Karpas-422 (cell line): ENCODE measurements at regions not wholly inside any gene's neighbourhood (a gene's known extent, or its start where the extent isn't known, plus 50 kb on each side); places are given as distances from the start of the nearest gene placed in this dataset.
A peak's percentile ranks its signal among the peaks of the same experiment; 100 is the strongest.

Experiments
- DNase-seq: peaks from one replicate; pipeline ENCODE4 v3.0.0-alpha.2; 2015
- H2AFZ ChIP-seq: fragments of 200-600 bp; sonication (generic); 2 replicates; pipeline ENCODE4 v1.6.1; 2014; ENCODE audit warnings: antibody characterized with exemption, low read length, mixed read lengths
- H3K27ac ChIP-seq: fragments of 200-600 bp; sonication (generic); 2 replicates; pipeline ENCODE4 v1.5.1; 2014; ENCODE audit warnings: mild to moderate bottlenecking, low read length, moderate library complexity
- H3K27me3 ChIP-seq: fragments of 200-600 bp; sonication (generic); 2 replicates; pipeline ENCODE4 v1.6.1; 2014; ENCODE audit warnings: low read length, mixed read lengths
- H3K36me3 ChIP-seq: fragments of 200-600 bp; sonication (generic); 2 replicates; pipeline ENCODE4 v1.6.1; 2014; ENCODE audit warnings: low read length, mixed read lengths; ENCODE audit not compliant: insufficient read depth
- H3K4me1 ChIP-seq: fragments of 200-600 bp; sonication (generic); 2 replicates; pipeline ENCODE4 v1.6.1; 2014; ENCODE audit warnings: mild to moderate bottlenecking, low read length, mixed read lengths
- H3K4me2 ChIP-seq: fragments of 200-600 bp; sonication (generic); 2 replicates; pipeline ENCODE4 v1.6.1; 2014; ENCODE audit warnings: low read length, low read depth, mild to moderate bottlenecking; ENCODE audit not compliant: poor library complexity, severe bottlenecking
- H3K4me3 ChIP-seq: fragments of 200-600 bp; sonication (generic); 2 replicates; pipeline ENCODE4 v1.5.1; 2014; ENCODE audit warnings: mild to moderate bottlenecking, antibody characterized with exemption, low read length, mixed read lengths
- H3K79me2 ChIP-seq: fragments of 200-600 bp; sonication (generic); 2 replicates; pipeline ENCODE4 v1.6.1; 2014; ENCODE audit warnings: mild to moderate bottlenecking, low read length, mixed read lengths
- H3K9ac ChIP-seq: fragments of 200-600 bp; sonication (generic); 2 replicates; pipeline ENCODE4 v1.6.0; 2014; ENCODE audit warnings: low read length
- H3K9me2 ChIP-seq: fragments of 200-600 bp; sonication (generic), shearing (Covaris generic); replicated peaks from 2 replicates; pipeline ENCODE4 v1.6.0; 2014; ENCODE audit warnings: mild to moderate bottlenecking, low read length, moderate library complexity; ENCODE audit not compliant: insufficient read depth
- H3K9me3 ChIP-seq: fragments of 300-700, 200-600 bp; sonication (generic); 2 replicates; pipeline ENCODE4 v1.6.1; 2014; ENCODE audit warnings: low read length, mixed read lengths
- H4K20me1 ChIP-seq: fragments of 200-600 bp; sonication (generic); 2 replicates; pipeline ENCODE4 v1.6.1; 2014; ENCODE audit warnings: mild to moderate bottlenecking, antibody characterized with exemption, low read length, low read depth; ENCODE audit not compliant: insufficient read depth

DNA sequence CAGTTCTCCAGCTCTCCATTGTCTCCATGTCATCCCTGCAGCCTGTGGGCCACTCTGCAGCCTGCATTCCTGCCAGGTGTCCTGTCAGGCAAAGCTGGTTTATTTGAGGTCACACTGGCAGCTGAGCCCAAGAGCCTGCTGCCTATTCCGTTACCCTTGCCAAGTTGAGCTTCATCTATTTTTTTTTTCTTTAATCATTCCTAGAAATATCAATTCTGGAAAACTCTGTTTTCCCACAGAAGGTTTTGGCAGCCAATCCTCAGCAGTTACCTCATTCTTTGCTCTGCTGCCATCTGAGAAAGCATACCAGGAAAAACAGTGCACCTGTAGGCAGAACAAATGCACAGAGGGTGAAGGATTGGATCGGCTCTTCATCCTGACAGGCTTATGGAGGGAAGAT is 411.0 kb upstream of the ACVR2A start:
- Histone ChIP-seq H3K27ac (no peak overlapping the region), H4K20me1 (no peaks in the 10 kb centered on the region), H3K4me3 (no peak overlapping the region), H3K79me2 (no peaks in the 10 kb centered on the region), H3K27me3 (no peaks in the 10 kb centered on the region), H3K4me1 (no peaks in the 10 kb centered on the region), H3K36me3 (no peaks in the 10 kb centered on the region), H3K9me3 (no peaks in the 10 kb centered on the region), H3K4me2 (no peak overlapping the region), H2AFZ (no peak overlapping the region), H3K9ac (no peak overlapping the region), H3K9me2 (no peaks in the 10 kb centered on the region)
- no peak for DNase-seq

- Histone ChIP-seq H3K36me3 (no peaks in the 10 kb centered on the region), H3K79me2 (no peaks in the 10 kb centered on the region), H3K27me3 (no peaks in the 10 kb centered on the region)
These were observed 414.4 kb upstream of the ACVR2A start for GRCh38 chr2:147430408-147430807.

DNA sequence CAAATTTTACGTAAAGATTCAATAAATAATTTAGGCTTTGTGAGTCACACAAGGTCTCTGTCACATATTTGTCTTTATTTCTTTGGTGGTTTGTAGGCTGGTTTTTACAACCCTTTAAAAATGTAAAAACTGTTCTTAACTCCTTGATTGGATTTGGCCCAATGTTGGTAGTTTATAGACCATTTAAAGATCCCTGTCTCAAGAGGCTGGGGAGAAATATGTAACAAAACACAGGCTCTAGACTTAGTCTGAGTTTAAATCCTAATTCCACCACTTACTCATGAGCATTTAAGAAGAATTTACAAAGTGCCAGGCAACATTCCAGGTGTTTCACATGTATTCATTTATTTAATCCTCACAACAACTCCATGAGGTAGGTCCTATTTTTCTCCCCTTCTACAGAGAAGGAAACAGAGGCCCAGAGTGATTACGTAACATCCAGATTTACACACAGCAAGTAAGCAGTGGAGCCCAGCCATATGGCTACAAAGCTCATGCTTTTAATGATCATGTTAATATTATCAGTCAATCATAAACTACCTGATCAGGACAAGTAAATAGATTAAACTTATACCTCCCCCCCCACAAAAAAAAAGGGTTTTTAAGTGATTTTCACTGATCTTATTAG is 416.6 kb upstream of the ACVR2A start:
- Histone ChIP-seq H3K27me3 (no peaks in the 10 kb centered on the region), H3K4me1 (no peaks in the 10 kb centered on the region), H3K27ac (no peak overlapping the region), H3K9me2 (no peaks in the 10 kb centered on the region), H3K9ac (no peak overlapping the region), H3K79me2 (no peaks in the 10 kb centered on the region), H3K36me3 (no peaks in the 10 kb centered on the region), H2AFZ (no peak overlapping the region), H3K4me2 (no peak overlapping the region), H3K4me3 (no peak overlapping the region), H3K9me3 (no peaks in the 10 kb centered on the region), H4K20me1 (no peaks in the 10 kb centered on the region)
- DNase-seq, result no peak

More at GRCh38 chr2:147430408-147430807, 414.4 kb upstream of the ACVR2A start:
- Histone ChIP-seq H3K9me2 (no peaks in the 10 kb centered on the region), H3K9me3 (no peaks in the 10 kb centered on the region), H3K4me1 (no peaks in the 10 kb centered on the region), H3K4me2 (no peak overlapping the region), H4K20me1 (no peaks in the 10 kb centered on the region), H3K4me3 (no peak overlapping the region), H3K27ac (no peak overlapping the region), H3K9ac (no peak overlapping the region), H2AFZ (no peak overlapping the region)
- DNase-seq, result no peak

DNA sequence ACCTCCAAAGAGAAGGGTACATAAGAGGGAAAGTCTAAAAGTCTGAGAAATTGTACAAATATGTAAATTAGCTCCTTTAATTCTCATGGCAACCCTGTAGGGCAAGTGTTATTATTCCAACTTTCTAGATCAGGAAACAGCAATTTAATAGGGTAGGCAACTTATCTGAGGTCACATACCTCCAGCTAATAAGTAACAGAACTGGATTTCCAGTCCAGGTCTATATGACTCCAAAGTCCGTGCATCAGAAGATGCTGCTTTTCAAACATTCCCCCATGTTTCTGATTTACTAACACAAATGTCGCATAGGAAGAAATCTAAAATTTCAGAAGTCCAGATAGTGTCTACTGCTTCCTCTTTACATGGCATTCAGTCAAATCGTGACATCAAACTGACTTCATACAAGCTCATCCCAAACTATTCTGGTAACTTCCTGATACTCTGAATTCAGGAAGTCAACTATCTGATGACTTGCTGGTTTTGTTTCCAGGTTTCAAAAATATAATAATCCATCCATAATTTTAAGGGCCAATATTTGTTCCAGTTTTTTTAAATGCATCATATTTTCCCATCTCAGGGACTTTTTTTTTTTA is 419.3 kb upstream of the ACVR2A start:
- no peaks in the 10 kb centered on the region for H3K4me1 ChIP-seq
- H4K20me1 ChIP-seq, result no peaks in the 10 kb centered on the region
- H3K9me3 ChIP-seq, result no peaks in the 10 kb centered on the region
- no peak overlapping the region for H3K4me2 ChIP-seq
- no peak overlapping the region for H3K4me3 ChIP-seq
- no peaks in the 10 kb centered on the region for H3K9me2 ChIP-seq
- no peaks in the 10 kb centered on the region for H3K27me3 ChIP-seq
- DNase-seq, result no peak
- no peaks in the 10 kb centered on the region for H3K79me2 ChIP-seq
- H3K27ac ChIP-seq, result no peak overlapping the region
- H2AFZ ChIP-seq, result no peak overlapping the region
- H3K36me3 ChIP-seq, result no peaks in the 10 kb centered on the region
- H3K9ac ChIP-seq, result no peak overlapping the region

DNA sequence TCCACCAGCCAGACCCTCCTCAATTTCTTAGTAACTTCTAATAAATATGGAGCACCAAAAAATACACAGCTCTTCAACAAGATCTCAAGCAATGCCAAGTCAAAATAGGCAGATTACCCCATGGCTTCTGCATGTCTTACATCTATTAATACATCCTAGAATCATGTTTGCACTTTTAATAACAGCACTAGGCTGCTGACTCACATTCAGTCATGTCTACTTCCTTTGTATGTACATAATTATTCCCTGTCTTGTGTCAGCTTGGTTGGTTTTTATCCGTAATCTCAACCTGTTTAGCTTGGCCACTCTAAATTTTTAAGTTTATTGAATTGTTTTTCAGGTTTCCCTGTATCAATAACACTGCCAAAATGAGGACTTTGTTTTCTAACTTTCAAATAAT is 420.1 kb upstream of the ACVR2A start:
- no peaks in the 10 kb centered on the region for H3K79me2 ChIP-seq
- no peak overlapping the region for H3K4me3 ChIP-seq
- no peak for DNase-seq
- H3K27me3 ChIP-seq, result no peaks in the 10 kb centered on the region
- H4K20me1 ChIP-seq, result no peaks in the 10 kb centered on the region
- H3K9me3 ChIP-seq, result no peaks in the 10 kb centered on the region
- H3K36me3 ChIP-seq, result no peaks in the 10 kb centered on the region
- no peaks in the 10 kb centered on the region for H3K9me2 ChIP-seq
- H3K4me2 ChIP-seq, result no peak overlapping the region
- H3K9ac ChIP-seq, result no peak overlapping the region
- H3K27ac ChIP-seq, result no peak overlapping the region
- no peaks in the 10 kb centered on the region for H3K4me1 ChIP-seq
- H2AFZ ChIP-seq, result no peak overlapping the region

- H2AFZ ChIP-seq, result no peak overlapping the region
- H3K9me2 ChIP-seq, result no peaks in the 10 kb centered on the region
- no peak overlapping the region for H3K27ac ChIP-seq
- H3K79me2 ChIP-seq, result no peaks in the 10 kb centered on the region
- H3K4me2 ChIP-seq, result no peak overlapping the region
- H3K9me3 ChIP-seq, result no peaks in the 10 kb centered on the region
- no peaks in the 10 kb centered on the region for H3K4me1 ChIP-seq
- no peaks in the 10 kb centered on the region for H4K20me1 ChIP-seq
- H3K27me3 ChIP-seq, result no peaks in the 10 kb centered on the region
- peak; percentile 7 for DNase-seq
- H3K9ac ChIP-seq, result no peak overlapping the region
- no peak overlapping the region for H3K4me3 ChIP-seq
- no peaks in the 10 kb centered on the region for H3K36me3 ChIP-seq
These were observed 423.7 kb upstream of the ACVR2A start for GRCh38 chr2:147420947-147421675.

GRCh38 chr2:147420517-147420916 is 424.3 kb upstream of the ACVR2A start:
- Histone ChIP-seq H3K27me3 (no peaks in the 10 kb centered on the region), H3K9me2 (no peaks in the 10 kb centered on the region), H2AFZ (no peak overlapping the region), H3K4me2 (no peak overlapping the region), H3K79me2 (no peaks in the 10 kb centered on the region), H3K9me3 (no peaks in the 10 kb centered on the region), H3K4me3 (no peak overlapping the region), H4K20me1 (no peaks in the 10 kb centered on the region), H3K27ac (no peak overlapping the region), H3K4me1 (no peaks in the 10 kb centered on the region), H3K36me3 (no peaks in the 10 kb centered on the region), H3K9ac (no peak overlapping the region)
- peak; percentile 21 for DNase-seq

DNA sequence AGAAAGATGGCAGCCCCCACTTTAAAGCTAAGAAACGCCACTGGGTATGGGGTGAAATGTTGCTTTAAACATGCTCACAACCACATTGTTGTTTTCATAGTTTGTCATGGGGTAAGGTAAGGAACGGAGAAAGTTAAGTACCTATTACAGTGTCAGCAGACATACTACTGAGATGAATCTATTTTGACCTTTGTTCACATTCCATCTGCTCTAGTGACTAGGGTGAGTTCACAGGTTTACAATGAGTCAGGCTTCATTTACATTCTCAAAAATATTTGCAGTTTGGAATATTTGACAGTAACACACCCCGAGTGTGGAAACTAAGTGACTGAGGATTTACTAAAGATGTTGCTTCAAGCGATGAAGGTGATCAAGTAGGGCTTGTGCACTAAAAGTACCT is 428.7 kb upstream of the ACVR2A start:
- Histone ChIP-seq H4K20me1 (no peaks in the 10 kb centered on the region), H3K9me2 (no peaks in the 10 kb centered on the region), H3K27ac (no peak overlapping the region), H3K79me2 (no peaks in the 10 kb centered on the region), H3K4me3 (no peak overlapping the region), H3K36me3 (no peaks in the 10 kb centered on the region), H3K27me3 (no peaks in the 10 kb centered on the region), H3K4me2 (no peak overlapping the region), H3K9me3 (no peaks in the 10 kb centered on the region), H2AFZ (no peak overlapping the region), H3K4me1 (no peaks in the 10 kb centered on the region), H3K9ac (no peak overlapping the region)
- DNase-seq, result peak; percentile 17
